WTC11 (cell line): ENCODE measurements at regions not wholly inside any gene's neighbourhood (a gene's known extent, or its start where the extent isn't known, plus 50 kb on each side); places are given as distances from the start of the nearest gene placed in this dataset.

Experiments used
- ATAC-seq: fragments of 200-7000 bp; cut with Tn5 transposase; 2 replicates; pipeline ENCODE4 v1.10.0; 2021; ENCODE audit warnings: mild to moderate bottlenecking, moderate library complexity
- CTCF ChIA-PET: fragments of 300-600 bp; sonication (Branson Sonifier 250); formaldehyde crosslinking; loops from one replicate; lab custom pipeline; 2021; ENCODE audit warnings: antibody characterized with exemption; lab: Charles Lee
- POLR2A ChIA-PET: fragments of 350-600 bp; sonication (Branson Sonifier 250); formaldehyde crosslinking; loops from one replicate; lab custom pipeline; 2021; ENCODE audit warnings: antibody characterized with exemption; lab: Charles Lee
- DNase-seq: peaks from one replicate; pipeline ENCODE4 v3.0.0; 2021; ENCODE audit warnings: low spot score
- H3K27ac Mint-ChIP-seq: 2 replicates; pipeline ENCODE4 v1.8.0; 2021; ENCODE audit warnings: mixed read lengths
- H3K27me3 Mint-ChIP-seq: 2 replicates; pipeline ENCODE4 v1.8.0; 2021; ENCODE audit warnings: low read depth, mild to moderate bottlenecking, moderate library complexity, mixed read lengths
- H3K36me3 Mint-ChIP-seq: 2 replicates; pipeline ENCODE4 v1.8.0; 2021; ENCODE audit warnings: mixed read lengths
- H3K4me1 Mint-ChIP-seq: 2 replicates; pipeline ENCODE4 v1.8.0; 2022; ENCODE audit warnings: mixed read lengths
- H3K4me3 Mint-ChIP-seq: 2 replicates; pipeline ENCODE4 v1.8.0; 2021; ENCODE audit warnings: mild to moderate bottlenecking, moderate library complexity, mixed read lengths
- H3K9me3 Mint-ChIP-seq: 2 replicates; pipeline ENCODE4 v1.8.0; 2021; ENCODE audit warnings: mixed read lengths
- ATF1 ChIP-seq: sonication (generic); formaldehyde crosslinking; IDR thresholded peaks from 2 replicates; pipeline ENCODE4 v1.8.1; 2023; ENCODE audit warnings: mild to moderate bottlenecking, moderate library complexity, missing genetic modification reagents
- EMX1 ChIP-seq: fragments of 250-450 bp; sonication (Bioruptor Pico); IDR thresholded peaks from 2 replicates; pipeline ENCODE4 v1.8.0; 2021; ENCODE audit warnings: mild to moderate bottlenecking
- FOXJ3 ChIP-seq: sonication (generic); formaldehyde crosslinking; IDR thresholded peaks from 2 replicates; pipeline ENCODE4 v1.9.0; 2021; ENCODE audit warnings: missing genetic modification reagents, mild to moderate bottlenecking, borderline replicate concordance
- IRF2 ChIP-seq: sonication (generic); formaldehyde crosslinking; IDR thresholded peaks from 2 replicates; pipeline ENCODE4 v1.8.0; 2022; ENCODE audit warnings: low read depth, missing genetic modification reagents, borderline replicate concordance
- MXD4 ChIP-seq: fragments of 250-450 bp; sonication (Bioruptor Pico); IDR thresholded peaks from 2 replicates; pipeline ENCODE4 v1.8.0; 2021; ENCODE audit warnings: mild to moderate bottlenecking, moderate library complexity, borderline replicate concordance
- RORB ChIP-seq: fragments of 250-450 bp; sonication (Bioruptor Pico); IDR thresholded peaks from 2 replicates; pipeline ENCODE4 v1.9.0; 2021; ENCODE audit warnings: mild to moderate bottlenecking
- SMAD3 ChIP-seq: sonication (generic); formaldehyde crosslinking; IDR thresholded peaks from 2 replicates; pipeline ENCODE4 v1.8.0; 2022; ENCODE audit warnings: missing genetic modification reagents, mild to moderate bottlenecking, borderline replicate concordance
- ZNF219 ChIP-seq: sonication (generic); formaldehyde crosslinking; IDR thresholded peaks from 2 replicates; pipeline ENCODE4 v1.8.0; 2023; ENCODE audit warnings: missing genetic modification reagents, mild to moderate bottlenecking, borderline replicate concordance
- TF ChIP-seq, protein P1 (sequence below): fragments of 250-450 bp; sonication (Bioruptor Pico); IDR thresholded peaks from 2 replicates; pipeline ENCODE4 v1.9.0; 2021; ENCODE audit warnings: mild to moderate bottlenecking, borderline replicate concordance
- TF ChIP-seq, protein P2 (sequence below): sonication (generic); formaldehyde crosslinking; IDR thresholded peaks from 2 replicates; pipeline ENCODE4 v1.8.0; 2023; ENCODE audit warnings: mild to moderate bottlenecking, missing genetic modification reagents
- TF ChIP-seq, protein P3 (sequence below): sonication (generic); formaldehyde crosslinking; IDR thresholded peaks from 2 replicates; pipeline ENCODE4 v1.8.0; 2022; ENCODE audit warnings: missing genetic modification reagents
- TF ChIP-seq, protein P4 (sequence below): fragments of 250-450 bp; sonication (Bioruptor Pico); IDR thresholded peaks from 2 replicates; pipeline ENCODE4 v2.1.2; 2022; ENCODE audit warnings: mild to moderate bottlenecking, moderate library complexity
- TF ChIP-seq, protein P5 (sequence below): sonication (generic); formaldehyde crosslinking; IDR thresholded peaks from 2 replicates; pipeline ENCODE4 v1.8.0; 2022; ENCODE audit warnings: mild to moderate bottlenecking, missing genetic modification reagents
- TF ChIP-seq, protein P6 (sequence below): sonication (generic); formaldehyde crosslinking; IDR thresholded peaks from 2 replicates; pipeline ENCODE4 v1.8.1; 2023; ENCODE audit warnings: mild to moderate bottlenecking, missing genetic modification reagents, moderate library complexity

DNA sequence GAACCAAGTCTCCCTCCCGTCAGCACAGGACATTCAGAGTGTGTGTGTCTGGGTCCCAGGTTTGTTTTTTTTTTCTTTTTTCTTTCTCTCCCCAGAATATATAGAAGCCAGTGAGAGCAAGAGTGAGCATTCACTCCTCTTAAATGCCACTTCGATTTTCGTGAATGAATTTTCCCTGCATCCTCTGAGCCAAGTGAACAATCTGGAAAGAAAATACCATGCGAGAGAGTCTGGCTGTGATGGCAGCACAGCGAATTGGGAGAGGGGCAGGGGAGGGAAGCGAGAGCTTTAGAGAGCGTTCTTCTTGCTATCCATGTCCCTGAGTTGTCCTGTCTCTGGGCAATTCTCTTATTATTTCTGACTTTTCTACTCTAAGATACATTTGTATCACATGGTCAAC lies 76.0 kb upstream of the RAB3GAP2 start (continued):
- TF ChIP-seq, protein P1, sequence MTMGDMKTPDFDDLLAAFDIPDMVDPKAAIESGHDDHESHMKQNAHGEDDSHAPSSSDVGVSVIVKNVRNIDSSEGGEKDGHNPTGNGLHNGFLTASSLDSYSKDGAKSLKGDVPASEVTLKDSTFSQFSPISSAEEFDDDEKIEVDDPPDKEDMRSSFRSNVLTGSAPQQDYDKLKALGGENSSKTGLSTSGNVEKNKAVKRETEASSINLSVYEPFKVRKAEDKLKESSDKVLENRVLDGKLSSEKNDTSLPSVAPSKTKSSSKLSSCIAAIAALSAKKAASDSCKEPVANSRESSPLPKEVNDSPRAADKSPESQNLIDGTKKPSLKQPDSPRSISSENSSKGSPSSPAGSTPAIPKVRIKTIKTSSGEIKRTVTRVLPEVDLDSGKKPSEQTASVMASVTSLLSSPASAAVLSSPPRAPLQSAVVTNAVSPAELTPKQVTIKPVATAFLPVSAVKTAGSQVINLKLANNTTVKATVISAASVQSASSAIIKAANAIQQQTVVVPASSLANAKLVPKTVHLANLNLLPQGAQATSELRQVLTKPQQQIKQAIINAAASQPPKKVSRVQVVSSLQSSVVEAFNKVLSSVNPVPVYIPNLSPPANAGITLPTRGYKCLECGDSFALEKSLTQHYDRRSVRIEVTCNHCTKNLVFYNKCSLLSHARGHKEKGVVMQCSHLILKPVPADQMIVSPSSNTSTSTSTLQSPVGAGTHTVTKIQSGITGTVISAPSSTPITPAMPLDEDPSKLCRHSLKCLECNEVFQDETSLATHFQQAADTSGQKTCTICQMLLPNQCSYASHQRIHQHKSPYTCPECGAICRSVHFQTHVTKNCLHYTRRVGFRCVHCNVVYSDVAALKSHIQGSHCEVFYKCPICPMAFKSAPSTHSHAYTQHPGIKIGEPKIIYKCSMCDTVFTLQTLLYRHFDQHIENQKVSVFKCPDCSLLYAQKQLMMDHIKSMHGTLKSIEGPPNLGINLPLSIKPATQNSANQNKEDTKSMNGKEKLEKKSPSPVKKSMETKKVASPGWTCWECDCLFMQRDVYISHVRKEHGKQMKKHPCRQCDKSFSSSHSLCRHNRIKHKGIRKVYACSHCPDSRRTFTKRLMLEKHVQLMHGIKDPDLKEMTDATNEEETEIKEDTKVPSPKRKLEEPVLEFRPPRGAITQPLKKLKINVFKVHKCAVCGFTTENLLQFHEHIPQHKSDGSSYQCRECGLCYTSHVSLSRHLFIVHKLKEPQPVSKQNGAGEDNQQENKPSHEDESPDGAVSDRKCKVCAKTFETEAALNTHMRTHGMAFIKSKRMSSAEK (CRISPR knock-in tag): no peak
- TF ChIP-seq, all 79 proteins: peak for 0

DNA sequence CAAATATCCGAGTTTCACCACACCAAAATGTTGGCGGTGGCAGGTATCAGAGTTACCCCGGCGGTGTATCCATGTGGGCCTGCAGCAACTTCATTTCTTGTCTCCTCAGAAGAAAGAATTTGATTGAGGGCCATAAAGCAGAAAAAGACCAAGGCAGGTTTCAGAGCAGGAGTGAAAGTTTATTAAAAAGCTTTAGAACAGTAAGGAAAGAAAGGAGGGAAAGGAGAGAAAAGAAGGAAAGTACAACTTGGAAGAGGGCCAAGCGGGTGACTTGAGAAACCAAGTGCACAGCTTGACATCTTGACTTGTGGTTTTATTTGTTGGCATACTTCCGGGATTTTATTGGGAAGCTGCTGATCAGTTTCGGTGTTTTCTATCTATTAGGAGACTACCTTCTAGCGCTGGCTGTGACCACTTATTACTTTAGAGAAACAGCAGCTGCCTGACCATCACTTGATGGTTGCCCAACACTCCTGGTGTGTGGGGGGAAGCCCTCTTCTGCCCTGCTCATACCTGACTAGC lies 75.5 kb upstream of the RAB3GAP2 start:
- POLR2A ChIA-PET: no interaction called here
- CTCF ChIA-PET: no interaction called here
- ATAC-seq (no peak), DNase-seq (no peak)
- H3K27me3 Mint-ChIP-seq: peaks cover 3% of the 10 kb centered on the region; the same call in 1 of the 2 replicates
- TF ChIP-seq, protein P2, sequence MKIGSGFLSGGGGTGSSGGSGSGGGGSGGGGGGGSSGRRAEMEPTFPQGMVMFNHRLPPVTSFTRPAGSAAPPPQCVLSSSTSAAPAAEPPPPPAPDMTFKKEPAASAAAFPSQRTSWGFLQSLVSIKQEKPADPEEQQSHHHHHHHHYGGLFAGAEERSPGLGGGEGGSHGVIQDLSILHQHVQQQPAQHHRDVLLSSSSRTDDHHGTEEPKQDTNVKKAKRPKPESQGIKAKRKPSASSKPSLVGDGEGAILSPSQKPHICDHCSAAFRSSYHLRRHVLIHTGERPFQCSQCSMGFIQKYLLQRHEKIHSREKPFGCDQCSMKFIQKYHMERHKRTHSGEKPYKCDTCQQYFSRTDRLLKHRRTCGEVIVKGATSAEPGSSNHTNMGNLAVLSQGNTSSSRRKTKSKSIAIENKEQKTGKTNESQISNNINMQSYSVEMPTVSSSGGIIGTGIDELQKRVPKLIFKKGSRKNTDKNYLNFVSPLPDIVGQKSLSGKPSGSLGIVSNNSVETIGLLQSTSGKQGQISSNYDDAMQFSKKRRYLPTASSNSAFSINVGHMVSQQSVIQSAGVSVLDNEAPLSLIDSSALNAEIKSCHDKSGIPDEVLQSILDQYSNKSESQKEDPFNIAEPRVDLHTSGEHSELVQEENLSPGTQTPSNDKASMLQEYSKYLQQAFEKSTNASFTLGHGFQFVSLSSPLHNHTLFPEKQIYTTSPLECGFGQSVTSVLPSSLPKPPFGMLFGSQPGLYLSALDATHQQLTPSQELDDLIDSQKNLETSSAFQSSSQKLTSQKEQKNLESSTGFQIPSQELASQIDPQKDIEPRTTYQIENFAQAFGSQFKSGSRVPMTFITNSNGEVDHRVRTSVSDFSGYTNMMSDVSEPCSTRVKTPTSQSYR (CRISPR knock-in tag): no peak
- TF ChIP-seq FOXJ3 (CRISPR knock-in tag) (no peak), MXD4 (no peak), ZNF219 (CRISPR knock-in tag) (no peak), EMX1 (no peak), SMAD3 (CRISPR knock-in tag) (no peak)
- TF ChIP-seq, protein P3, sequence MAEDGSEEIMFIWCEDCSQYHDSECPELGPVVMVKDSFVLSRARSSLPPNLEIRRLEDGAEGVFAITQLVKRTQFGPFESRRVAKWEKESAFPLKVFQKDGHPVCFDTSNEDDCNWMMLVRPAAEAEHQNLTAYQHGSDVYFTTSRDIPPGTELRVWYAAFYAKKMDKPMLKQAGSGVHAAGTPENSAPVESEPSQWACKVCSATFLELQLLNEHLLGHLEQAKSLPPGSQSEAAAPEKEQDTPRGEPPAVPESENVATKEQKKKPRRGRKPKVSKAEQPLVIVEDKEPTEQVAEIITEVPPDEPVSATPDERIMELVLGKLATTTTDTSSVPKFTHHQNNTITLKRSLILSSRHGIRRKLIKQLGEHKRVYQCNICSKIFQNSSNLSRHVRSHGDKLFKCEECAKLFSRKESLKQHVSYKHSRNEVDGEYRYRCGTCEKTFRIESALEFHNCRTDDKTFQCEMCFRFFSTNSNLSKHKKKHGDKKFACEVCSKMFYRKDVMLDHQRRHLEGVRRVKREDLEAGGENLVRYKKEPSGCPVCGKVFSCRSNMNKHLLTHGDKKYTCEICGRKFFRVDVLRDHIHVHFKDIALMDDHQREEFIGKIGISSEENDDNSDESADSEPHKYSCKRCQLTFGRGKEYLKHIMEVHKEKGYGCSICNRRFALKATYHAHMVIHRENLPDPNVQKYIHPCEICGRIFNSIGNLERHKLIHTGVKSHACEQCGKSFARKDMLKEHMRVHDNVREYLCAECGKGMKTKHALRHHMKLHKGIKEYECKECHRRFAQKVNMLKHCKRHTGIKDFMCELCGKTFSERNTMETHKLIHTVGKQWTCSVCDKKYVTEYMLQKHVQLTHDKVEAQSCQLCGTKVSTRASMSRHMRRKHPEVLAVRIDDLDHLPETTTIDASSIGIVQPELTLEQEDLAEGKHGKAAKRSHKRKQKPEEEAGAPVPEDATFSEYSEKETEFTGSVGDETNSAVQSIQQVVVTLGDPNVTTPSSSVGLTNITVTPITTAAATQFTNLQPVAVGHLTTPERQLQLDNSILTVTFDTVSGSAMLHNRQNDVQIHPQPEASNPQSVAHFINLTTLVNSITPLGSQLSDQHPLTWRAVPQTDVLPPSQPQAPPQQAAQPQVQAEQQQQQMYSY: no peak
- 0 out of 2 replicates have a peak, but pooled peaks cover 4% of the 10 kb centered on the region for H3K9me3 Mint-ChIP-seq
- H3K4me3 Mint-ChIP-seq: no peak overlapping the region
- H3K36me3 Mint-ChIP-seq: no peaks in the 10 kb centered on the region; the same call in 1 of the 2 replicates
- H3K4me1 Mint-ChIP-seq: peaks cover 30% of the 10 kb centered on the region
- no peak overlapping the region for H3K27ac Mint-ChIP-seq

DNA sequence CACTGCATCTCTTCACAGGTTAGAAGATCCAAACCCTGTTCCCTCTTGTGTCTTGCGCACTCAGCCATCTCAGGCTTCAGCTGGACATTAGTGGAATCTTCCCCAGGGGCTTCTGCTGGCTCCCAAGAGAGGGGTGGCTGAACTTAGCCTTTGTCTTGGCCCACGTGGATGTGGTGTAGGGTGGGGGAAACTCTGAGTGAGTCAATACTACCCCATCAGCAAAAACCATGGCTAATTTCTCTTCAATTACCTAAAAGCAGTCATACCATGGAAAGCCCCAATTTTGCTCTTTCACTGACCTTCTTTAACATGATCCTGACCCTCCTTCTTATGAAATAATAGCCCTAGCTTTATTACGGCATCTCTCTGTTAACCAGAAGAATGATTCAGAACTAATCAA lies 72.5 kb upstream of the RAB3GAP2 start:
- H3K27ac Mint-ChIP-seq: no peak overlapping the region
- H3K9me3 Mint-ChIP-seq: 0 out of 2 replicates have a peak, but pooled peaks cover 4% of the 10 kb centered on the region
- no peaks in the 10 kb centered on the region; the same call in 1 of the 2 replicates for H3K36me3 Mint-ChIP-seq
- peaks cover 3% of the 10 kb centered on the region; the same call in 1 of the 2 replicates for H3K27me3 Mint-ChIP-seq
- ChIA-PET POLR2A (no interaction called here), CTCF (interaction anchor here (1.2 kb wide), 1 partner anchor 9 kb away, joined by 4 read pairs; no protein-coding TSS in a partner anchor)
- ATAC-seq (no peak), DNase-seq (no peak)
- peaks cover 32% of the 10 kb centered on the region for H3K4me1 Mint-ChIP-seq
- H3K4me3 Mint-ChIP-seq: no peak overlapping the region
- TF ChIP-seq, protein P4, sequence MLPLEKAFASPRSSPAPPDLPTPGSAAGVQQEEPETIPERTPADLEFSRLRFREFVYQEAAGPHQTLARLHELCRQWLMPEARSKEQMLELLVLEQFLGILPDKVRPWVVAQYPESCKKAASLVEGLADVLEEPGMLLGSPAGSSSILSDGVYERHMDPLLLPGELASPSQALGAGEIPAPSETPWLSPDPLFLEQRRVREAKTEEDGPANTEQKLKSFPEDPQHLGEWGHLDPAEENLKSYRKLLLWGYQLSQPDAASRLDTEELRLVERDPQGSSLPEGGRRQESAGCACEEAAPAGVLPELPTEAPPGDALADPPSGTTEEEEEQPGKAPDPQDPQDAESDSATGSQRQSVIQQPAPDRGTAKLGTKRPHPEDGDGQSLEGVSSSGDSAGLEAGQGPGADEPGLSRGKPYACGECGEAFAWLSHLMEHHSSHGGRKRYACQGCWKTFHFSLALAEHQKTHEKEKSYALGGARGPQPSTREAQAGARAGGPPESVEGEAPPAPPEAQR (CRISPR knock-in tag): no peak
- TF ChIP-seq, protein P5, sequence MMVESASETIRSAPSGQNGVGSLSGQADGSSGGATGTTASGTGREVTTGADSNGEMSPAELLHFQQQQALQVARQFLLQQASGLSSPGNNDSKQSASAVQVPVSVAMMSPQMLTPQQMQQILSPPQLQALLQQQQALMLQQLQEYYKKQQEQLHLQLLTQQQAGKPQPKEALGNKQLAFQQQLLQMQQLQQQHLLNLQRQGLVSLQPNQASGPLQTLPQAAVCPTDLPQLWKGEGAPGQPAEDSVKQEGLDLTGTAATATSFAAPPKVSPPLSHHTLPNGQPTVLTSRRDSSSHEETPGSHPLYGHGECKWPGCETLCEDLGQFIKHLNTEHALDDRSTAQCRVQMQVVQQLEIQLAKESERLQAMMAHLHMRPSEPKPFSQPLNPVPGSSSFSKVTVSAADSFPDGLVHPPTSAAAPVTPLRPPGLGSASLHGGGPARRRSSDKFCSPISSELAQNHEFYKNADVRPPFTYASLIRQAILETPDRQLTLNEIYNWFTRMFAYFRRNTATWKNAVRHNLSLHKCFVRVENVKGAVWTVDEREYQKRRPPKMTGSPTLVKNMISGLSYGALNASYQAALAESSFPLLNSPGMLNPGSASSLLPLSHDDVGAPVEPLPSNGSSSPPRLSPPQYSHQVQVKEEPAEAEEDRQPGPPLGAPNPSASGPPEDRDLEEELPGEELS: no peak
- no peak for TF ChIP-seq IRF2 (CRISPR knock-in tag)
- TF ChIP-seq RORB (CRISPR knock-in tag): no peak
- TF ChIP-seq, protein P6, sequence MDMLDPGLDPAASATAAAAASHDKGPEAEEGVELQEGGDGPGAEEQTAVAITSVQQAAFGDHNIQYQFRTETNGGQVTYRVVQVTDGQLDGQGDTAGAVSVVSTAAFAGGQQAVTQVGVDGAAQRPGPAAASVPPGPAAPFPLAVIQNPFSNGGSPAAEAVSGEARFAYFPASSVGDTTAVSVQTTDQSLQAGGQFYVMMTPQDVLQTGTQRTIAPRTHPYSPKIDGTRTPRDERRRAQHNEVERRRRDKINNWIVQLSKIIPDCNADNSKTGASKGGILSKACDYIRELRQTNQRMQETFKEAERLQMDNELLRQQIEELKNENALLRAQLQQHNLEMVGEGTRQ: no peak
- no peak for TF ChIP-seq ATF1 (CRISPR knock-in tag)
